OCI-LY1 (cell line): ENCODE measurements at regions not wholly inside any gene's neighbourhood (a gene's known extent, or its start where the extent isn't known, plus 50 kb on each side); places are given as distances from the start of the nearest gene placed in this dataset.

Source experiments
- H2AFZ ChIP-seq: fragments of 200-600 bp; sonication (generic), shearing (Covaris generic); 2 replicates; pipeline ENCODE4 v1.6.0; 2014; ENCODE audit warnings: antibody characterized with exemption, mild to moderate bottlenecking, low read length
- H3F3A ChIP-seq: fragments of 200-600 bp; sonication (generic), shearing (Covaris generic); 2 replicates; pipeline ENCODE4 v1.6.0; 2014; ENCODE audit warnings: mild to moderate bottlenecking, antibody characterized with exemption, low read length, moderate library complexity; ENCODE audit not compliant: insufficient read depth
- H3K27ac ChIP-seq: fragments of 200-600 bp; sonication (generic); 2 replicates; pipeline ENCODE4 v1.5.1; 2014; ENCODE audit warnings: low read length, mixed run types, mild to moderate bottlenecking, low read depth; ENCODE audit not compliant: poor library complexity, severe bottlenecking
- H3K27me3 ChIP-seq: fragments of 200-600 bp; sonication (generic); 2 replicates; pipeline ENCODE4 v1.6.0; 2014; ENCODE audit warnings: antibody characterized with exemption, mild to moderate bottlenecking, low read length, moderate library complexity; ENCODE audit not compliant: insufficient read depth
- H3K36me3 ChIP-seq: fragments of 200-600 bp; sonication (generic); 2 replicates; pipeline ENCODE4 v1.6.1; 2014; ENCODE audit warnings: mild to moderate bottlenecking, antibody characterized with exemption, low read length, moderate library complexity, mixed read lengths; ENCODE audit not compliant: insufficient read depth
- H3K4me1 ChIP-seq: fragments of 200-600 bp; sonication (generic); 2 replicates; pipeline ENCODE4 v1.5.1; 2014; ENCODE audit warnings: mild to moderate bottlenecking, low read length, moderate library complexity; ENCODE audit not compliant: insufficient read depth, severe bottlenecking
- H3K4me2 ChIP-seq: fragments of 200-600 bp; sonication (generic), shearing (Covaris generic); 2 replicates; pipeline ENCODE4 v1.6.1; 2014; ENCODE audit warnings: low read length
- H3K4me3 ChIP-seq: fragments of 200-600 bp; sonication (generic); 2 replicates; pipeline ENCODE4 v1.5.1; 2014; ENCODE audit warnings: low read length, low read depth, mild to moderate bottlenecking, mixed read lengths; ENCODE audit not compliant: poor library complexity, severe bottlenecking
- H3K79me2 ChIP-seq: fragments of 200-600 bp; shearing (Covaris generic); 2 replicates; pipeline ENCODE4 v1.6.1; 2016; ENCODE audit warnings: mixed run types, low read length, mixed read lengths; ENCODE audit not compliant: insufficient read depth
- H3K9ac ChIP-seq: fragments of 200-600 bp; sonication (generic), shearing (Covaris generic); 2 replicates; pipeline ENCODE4 v1.6.1; 2014; ENCODE audit warnings: mild to moderate bottlenecking, low read length, mixed read lengths
- H3K9me2 ChIP-seq: fragments of 200-600 bp; sonication (generic), shearing (Covaris generic); 2 replicates; pipeline ENCODE4 v1.6.1; 2014; ENCODE audit warnings: low read depth, mild to moderate bottlenecking, low read length, mixed read lengths
- H3K9me3 ChIP-seq: fragments of 200-600 bp; shearing (Covaris generic); 2 replicates; pipeline ENCODE4 v1.6.1; 2014; ENCODE audit warnings: low read length, mixed read lengths
- H4K20me1 ChIP-seq: fragments of 200-600 bp; sonication (generic), shearing (Covaris generic); 2 replicates; pipeline ENCODE4 v1.6.0; 2016; ENCODE audit warnings: mild to moderate bottlenecking, low read length; ENCODE audit not compliant: insufficient read depth
- EZH2 ChIP-seq: fragments of 200-600 bp; sonication (generic), shearing (Covaris generic); IDR thresholded peaks from 2 replicates; pipeline ENCODE4 v1.8.0; 2017; ENCODE audit warnings: borderline replicate concordance, mixed run types, mild to moderate bottlenecking, antibody characterized with exemption, low read length, moderate library complexity, mixed read lengths
- TF ChIP-seq, protein P1 (sequence below): fragments of 200-600 bp; sonication (generic), shearing (Covaris generic); IDR thresholded peaks from 2 replicates; pipeline ENCODE4 v1.5.1; 2017; ENCODE audit warnings: mild to moderate bottlenecking, antibody characterized with exemption, low read length, moderate library complexity, mixed read lengths

DNA sequence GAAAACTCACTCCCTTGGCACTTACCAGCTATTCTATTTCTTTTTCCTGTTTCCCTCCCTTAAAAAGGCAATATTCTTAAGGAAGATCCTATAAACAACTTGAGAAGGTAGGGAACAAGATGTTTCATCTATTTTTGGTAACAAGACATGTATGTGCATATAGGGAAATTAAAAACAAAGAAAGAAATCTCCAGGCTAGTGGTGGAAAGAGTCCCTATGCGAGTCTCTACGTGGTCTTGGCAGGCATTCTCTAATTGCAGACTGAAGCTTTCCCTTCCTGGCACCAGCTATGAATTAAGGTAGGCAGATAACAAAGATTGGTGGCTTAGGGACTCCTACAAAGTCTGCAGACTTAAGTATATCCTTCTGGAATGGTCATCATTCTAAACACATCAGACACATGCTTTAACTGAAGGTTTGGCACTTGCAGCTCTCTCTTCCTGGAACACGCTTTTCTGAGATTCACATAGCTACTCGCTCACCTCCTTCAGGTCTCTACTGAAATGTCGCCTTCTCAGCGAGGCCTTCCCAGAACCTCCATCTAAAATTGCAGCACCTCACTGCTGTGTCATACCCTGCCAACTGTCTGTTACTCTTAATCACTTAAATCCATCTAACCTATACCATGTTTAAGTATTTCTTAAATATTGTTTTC, 336.0 kb downstream of the VGLL3 start:
- Histone ChIP-seq H3K9me3 (no peaks in the 10 kb centered on the region), H3K79me2 (no peaks in the 10 kb centered on the region), H3K9ac (no peak overlapping the region)

DNA sequence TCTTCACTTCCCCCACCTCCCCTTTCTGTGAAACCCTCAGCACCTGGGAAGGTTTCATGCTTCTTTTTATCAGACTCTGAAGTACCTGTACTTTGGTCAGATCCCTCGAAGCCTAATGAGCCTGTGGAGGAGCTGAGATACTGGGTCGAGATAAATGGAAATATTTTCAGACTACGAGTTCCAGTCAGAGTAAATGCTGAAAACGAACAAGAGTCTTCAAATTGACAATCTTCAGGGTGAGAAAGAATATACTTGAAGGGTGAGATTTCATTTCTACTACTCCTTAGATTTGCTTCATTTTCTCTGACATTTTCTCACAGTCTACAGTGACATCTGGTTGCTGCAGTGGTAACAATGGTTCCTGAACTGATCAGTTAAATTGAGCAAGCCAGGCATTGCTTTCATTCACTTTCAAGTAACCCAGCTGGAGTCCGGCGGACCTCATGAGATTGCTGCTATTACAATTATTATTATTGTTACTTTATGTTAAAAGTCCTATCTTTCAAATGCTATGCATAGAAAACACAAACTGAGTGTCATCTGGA, 337.2 kb downstream of the VGLL3 start:
- H3K9ac ChIP-seq: no peak overlapping the region
- H3F3A ChIP-seq: no peaks in the 10 kb centered on the region
- no peak overlapping the region for H3K4me3 ChIP-seq
- no peak overlapping the region for H2AFZ ChIP-seq
- no peak overlapping the region for H3K27ac ChIP-seq
- H3K9me2 ChIP-seq: no peaks in the 10 kb centered on the region
- H4K20me1 ChIP-seq: no peaks in the 10 kb centered on the region
- no peak overlapping the region for H3K4me2 ChIP-seq
- no peak for TF ChIP-seq EZH2
- TF ChIP-seq, protein P1, sequence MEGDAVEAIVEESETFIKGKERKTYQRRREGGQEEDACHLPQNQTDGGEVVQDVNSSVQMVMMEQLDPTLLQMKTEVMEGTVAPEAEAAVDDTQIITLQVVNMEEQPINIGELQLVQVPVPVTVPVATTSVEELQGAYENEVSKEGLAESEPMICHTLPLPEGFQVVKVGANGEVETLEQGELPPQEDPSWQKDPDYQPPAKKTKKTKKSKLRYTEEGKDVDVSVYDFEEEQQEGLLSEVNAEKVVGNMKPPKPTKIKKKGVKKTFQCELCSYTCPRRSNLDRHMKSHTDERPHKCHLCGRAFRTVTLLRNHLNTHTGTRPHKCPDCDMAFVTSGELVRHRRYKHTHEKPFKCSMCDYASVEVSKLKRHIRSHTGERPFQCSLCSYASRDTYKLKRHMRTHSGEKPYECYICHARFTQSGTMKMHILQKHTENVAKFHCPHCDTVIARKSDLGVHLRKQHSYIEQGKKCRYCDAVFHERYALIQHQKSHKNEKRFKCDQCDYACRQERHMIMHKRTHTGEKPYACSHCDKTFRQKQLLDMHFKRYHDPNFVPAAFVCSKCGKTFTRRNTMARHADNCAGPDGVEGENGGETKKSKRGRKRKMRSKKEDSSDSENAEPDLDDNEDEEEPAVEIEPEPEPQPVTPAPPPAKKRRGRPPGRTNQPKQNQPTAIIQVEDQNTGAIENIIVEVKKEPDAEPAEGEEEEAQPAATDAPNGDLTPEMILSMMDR: no peak
- H3K27me3 ChIP-seq: no peaks in the 10 kb centered on the region
- H3K4me1 ChIP-seq: no peaks in the 10 kb centered on the region
- no peaks in the 10 kb centered on the region for H3K79me2 ChIP-seq
- no peaks in the 10 kb centered on the region for H3K9me3 ChIP-seq
- no peaks in the 10 kb centered on the region for H3K36me3 ChIP-seq

More for the DNA sequence above, 336.0 kb downstream of the VGLL3 start:
- Histone ChIP-seq H3K4me2 (no peak overlapping the region), H3K4me1 (no peaks in the 10 kb centered on the region), H3K36me3 (no peaks in the 10 kb centered on the region), H3K27me3 (no peaks in the 10 kb centered on the region), H3K9me2 (no peaks in the 10 kb centered on the region), H3F3A (no peaks in the 10 kb centered on the region), H2AFZ (no peak overlapping the region), H4K20me1 (no peaks in the 10 kb centered on the region), H3K4me3 (no peak overlapping the region), H3K27ac (no peak overlapping the region)
- TF ChIP-seq EZH2: no peak
- TF ChIP-seq, protein P1: no peak

DNA sequence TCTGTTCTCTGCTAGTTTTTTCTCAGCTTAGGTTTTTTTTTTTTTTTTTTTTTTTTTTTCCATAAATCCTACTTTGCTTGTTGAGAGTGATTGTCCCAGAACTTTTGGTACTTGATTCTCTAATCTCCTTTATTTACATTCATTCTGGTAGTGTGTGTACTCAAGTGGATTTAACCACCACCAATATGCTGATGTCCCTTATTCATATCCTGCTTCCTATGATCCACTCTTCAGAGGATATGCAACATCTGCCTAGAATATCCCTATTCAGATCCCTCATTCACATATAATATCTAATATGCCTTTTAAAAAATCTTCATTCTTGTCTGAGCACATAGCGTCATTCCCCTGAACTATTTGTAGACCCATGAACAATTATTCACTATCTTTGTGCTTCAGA, 342.9 kb downstream of the VGLL3 start:
- no peak overlapping the region for H3K9ac ChIP-seq
- no peak overlapping the region for H3K27ac ChIP-seq
- H2AFZ ChIP-seq: no peak overlapping the region
- no peak for TF ChIP-seq EZH2
- TF ChIP-seq, protein P1: no peak
- H4K20me1 ChIP-seq: no peaks in the 10 kb centered on the region
- H3K36me3 ChIP-seq: no peaks in the 10 kb centered on the region
- no peak overlapping the region for H3K4me3 ChIP-seq
- H3K9me2 ChIP-seq: no peaks in the 10 kb centered on the region
- no peaks in the 10 kb centered on the region for H3K4me1 ChIP-seq
- no peaks in the 10 kb centered on the region for H3K9me3 ChIP-seq
- no peaks in the 10 kb centered on the region for H3F3A ChIP-seq
- H3K4me2 ChIP-seq: no peak overlapping the region
- no peaks in the 10 kb centered on the region for H3K79me2 ChIP-seq
- no peaks in the 10 kb centered on the region for H3K27me3 ChIP-seq
